OCI-LY1 (cell line): ENCODE measurements at regions not wholly inside any gene's neighbourhood (a gene's known extent, or its start where the extent isn't known, plus 50 kb on each side); places are given as distances from the start of the nearest gene placed in this dataset.

Experiments used
- EZH2 ChIP-seq: fragments of 200-600 bp; sonication (generic), shearing (Covaris generic); IDR thresholded peaks from 2 replicates; pipeline ENCODE4 v1.8.0; 2017; ENCODE audit warnings: borderline replicate concordance, mixed run types, mild to moderate bottlenecking, antibody characterized with exemption, low read length, moderate library complexity, mixed read lengths
- TF ChIP-seq, protein P1 (sequence below): fragments of 200-600 bp; sonication (generic), shearing (Covaris generic); IDR thresholded peaks from 2 replicates; pipeline ENCODE4 v1.5.1; 2017; ENCODE audit warnings: mild to moderate bottlenecking, antibody characterized with exemption, low read length, moderate library complexity, mixed read lengths

DNA sequence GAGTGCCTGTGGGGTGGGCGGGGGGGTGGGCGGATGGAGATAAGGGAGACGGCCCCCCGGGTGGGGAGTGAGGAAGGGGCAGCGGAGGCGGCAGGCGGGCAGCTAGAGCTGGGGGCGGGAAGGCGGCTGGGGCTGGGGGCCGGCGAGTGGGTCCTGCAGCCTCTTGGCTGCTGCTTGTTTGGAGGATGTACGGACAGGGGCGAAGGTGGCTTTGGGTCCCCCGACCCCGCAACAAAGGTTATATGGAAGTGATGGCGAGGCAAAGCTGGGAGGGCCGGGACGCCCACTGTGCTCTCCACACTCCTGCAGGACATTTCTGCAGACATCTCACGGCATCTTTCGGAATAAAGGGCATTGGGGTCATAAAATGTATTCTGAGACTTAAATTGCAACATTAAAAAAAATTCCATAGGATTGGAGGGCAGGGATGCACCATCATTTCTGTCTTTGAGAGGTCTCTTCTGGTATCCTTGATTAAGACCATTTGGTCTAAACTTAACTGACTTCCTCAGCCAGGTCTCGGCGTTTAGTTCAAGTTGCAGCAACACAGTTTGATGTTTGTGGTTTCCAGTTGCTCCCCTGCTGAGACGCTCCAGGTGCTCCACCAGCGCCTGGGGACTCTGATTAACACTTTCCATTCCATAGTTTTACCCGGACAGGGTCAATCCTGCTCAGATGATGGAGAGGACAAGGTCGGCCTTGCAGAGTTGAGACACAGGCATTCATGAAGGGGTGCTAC is 101.6 kb upstream of the SSBP2 start:
- no peak for TF ChIP-seq EZH2
- TF ChIP-seq, protein P1, sequence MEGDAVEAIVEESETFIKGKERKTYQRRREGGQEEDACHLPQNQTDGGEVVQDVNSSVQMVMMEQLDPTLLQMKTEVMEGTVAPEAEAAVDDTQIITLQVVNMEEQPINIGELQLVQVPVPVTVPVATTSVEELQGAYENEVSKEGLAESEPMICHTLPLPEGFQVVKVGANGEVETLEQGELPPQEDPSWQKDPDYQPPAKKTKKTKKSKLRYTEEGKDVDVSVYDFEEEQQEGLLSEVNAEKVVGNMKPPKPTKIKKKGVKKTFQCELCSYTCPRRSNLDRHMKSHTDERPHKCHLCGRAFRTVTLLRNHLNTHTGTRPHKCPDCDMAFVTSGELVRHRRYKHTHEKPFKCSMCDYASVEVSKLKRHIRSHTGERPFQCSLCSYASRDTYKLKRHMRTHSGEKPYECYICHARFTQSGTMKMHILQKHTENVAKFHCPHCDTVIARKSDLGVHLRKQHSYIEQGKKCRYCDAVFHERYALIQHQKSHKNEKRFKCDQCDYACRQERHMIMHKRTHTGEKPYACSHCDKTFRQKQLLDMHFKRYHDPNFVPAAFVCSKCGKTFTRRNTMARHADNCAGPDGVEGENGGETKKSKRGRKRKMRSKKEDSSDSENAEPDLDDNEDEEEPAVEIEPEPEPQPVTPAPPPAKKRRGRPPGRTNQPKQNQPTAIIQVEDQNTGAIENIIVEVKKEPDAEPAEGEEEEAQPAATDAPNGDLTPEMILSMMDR = no peak
